ENCODE measurements at regions not wholly inside any gene's neighbourhood (a gene's known extent, or its start where the extent isn't known, plus 50 kb on each side); places are given as distances from the start of the nearest gene placed in this dataset.

- TF ChIP-seq CUX1 (IDR thresholded peaks at IDR 0.05; ENCODE audit: insufficient replicate concordance, low read depth, low read length) (no peak), E2F4 (IDR thresholded peaks at IDR 0.05; ENCODE audit: low read depth, low read length) (no peak)
These were observed 476.1 kb downstream of the TMEM232 start (continued) for GRCh38 chr5:110250355-110250754.

GRCh38 chr5:110250755-110251154, 475.7 kb downstream of the TMEM232 start:
- no peak overlapping the region for H3K9ac ChIP-seq (ENCODE audit: control insufficient read depth, insufficient read depth, low read length)
- FAIRE-seq: no peak
- ChIA-PET CTCF (no interaction called here), SMC1A (ENCODE audit: uncharacterized antibody, unreplicated experiment) (no interaction called here), POLR2A (no interaction called here), RAD21 (ENCODE audit: unreplicated experiment) (interaction anchor here (1.5 kb wide), 1 partner anchor 9 kb away, joined by 3 read pairs; no protein-coding TSS in a partner anchor)
- DNase-seq (ENCODE audit: low read depth, low spot score): no peak
- H3K4me2 ChIP-seq (ENCODE audit: control insufficient read depth, insufficient read depth): no peak overlapping the region
- H3K27ac ChIP-seq (ENCODE audit: control insufficient read depth, insufficient read depth): no peak overlapping the region
- no peaks in the 10 kb centered on the region for H3K27me3 ChIP-seq (replicated peaks in 1 of 2; ENCODE audit: control insufficient read depth in 2 of 2, insufficient read depth in 2 of 2, low read length in 1 of 2)
- H3K4me3 ChIP-seq: no peak overlapping the region
- intact Hi-C loops (cut with micrococcal nuclease; ENCODE audit: unreplicated experiment): no loop called here
- H2AFZ ChIP-seq (ENCODE audit: control insufficient read depth, low read depth, low read length): no peak overlapping the region
- ATAC-seq: no peak
- H3K9me3 ChIP-seq (replicated peaks; ENCODE audit: control insufficient read depth, insufficient read depth, low read length): no peaks in the 10 kb centered on the region
- H4K20me1 ChIP-seq (ENCODE audit: control insufficient read depth, insufficient read depth): no peaks in the 10 kb centered on the region
- no TSS peak for BruUV-seq (replicated peaks)
- no peaks in the 10 kb centered on the region for H3K4me1 ChIP-seq (ENCODE audit: control insufficient read depth, insufficient read depth, low read length)
- in situ Hi-C loops (cut with MboI): no loop called here
- no peaks in the 10 kb centered on the region for H3K79me2 ChIP-seq (ENCODE audit: control insufficient read depth, insufficient read depth, low read length)
- H3K36me3 ChIP-seq (ENCODE audit: control insufficient read depth in 2 of 2, insufficient read depth in 2 of 2, low read length in 1 of 2): no peaks in the 10 kb centered on the region
- no peak for TF ChIP-seq HSF1 (IDR thresholded peaks at IDR 0.05; ENCODE audit: low read depth, low read length)
- TF ChIP-seq RELB (IDR thresholded peaks at IDR 0.05; ENCODE audit: low read depth): no peak
- no peak for TF ChIP-seq BHLHE40 (IDR thresholded peaks at IDR 0.05; ENCODE audit: borderline replicate concordance in 1 of 2, low read depth in 2 of 2, low read length in 1 of 2)
- TF ChIP-seq ZSCAN29 (IDR thresholded peaks at IDR 0.05): no peak
- TF ChIP-seq ZBTB11 (CRISPR knock-in tag; IDR thresholded peaks at IDR 0.05): no peak

Data from GM12878 (cell line).